NCI-H510A treated with DMSO at 0.1 percent for 48 hours (cell line): ENCODE measurements at regions not wholly inside any gene's neighbourhood (a gene's known extent, or its start where the extent isn't known, plus 50 kb on each side); places are given as distances from the start of the nearest gene placed in this dataset.

Experiments used
- DNase-seq: peaks from one replicate; lab custom pipeline; 2025; lab: John Stamatoyannopoulos, UW

DNA sequence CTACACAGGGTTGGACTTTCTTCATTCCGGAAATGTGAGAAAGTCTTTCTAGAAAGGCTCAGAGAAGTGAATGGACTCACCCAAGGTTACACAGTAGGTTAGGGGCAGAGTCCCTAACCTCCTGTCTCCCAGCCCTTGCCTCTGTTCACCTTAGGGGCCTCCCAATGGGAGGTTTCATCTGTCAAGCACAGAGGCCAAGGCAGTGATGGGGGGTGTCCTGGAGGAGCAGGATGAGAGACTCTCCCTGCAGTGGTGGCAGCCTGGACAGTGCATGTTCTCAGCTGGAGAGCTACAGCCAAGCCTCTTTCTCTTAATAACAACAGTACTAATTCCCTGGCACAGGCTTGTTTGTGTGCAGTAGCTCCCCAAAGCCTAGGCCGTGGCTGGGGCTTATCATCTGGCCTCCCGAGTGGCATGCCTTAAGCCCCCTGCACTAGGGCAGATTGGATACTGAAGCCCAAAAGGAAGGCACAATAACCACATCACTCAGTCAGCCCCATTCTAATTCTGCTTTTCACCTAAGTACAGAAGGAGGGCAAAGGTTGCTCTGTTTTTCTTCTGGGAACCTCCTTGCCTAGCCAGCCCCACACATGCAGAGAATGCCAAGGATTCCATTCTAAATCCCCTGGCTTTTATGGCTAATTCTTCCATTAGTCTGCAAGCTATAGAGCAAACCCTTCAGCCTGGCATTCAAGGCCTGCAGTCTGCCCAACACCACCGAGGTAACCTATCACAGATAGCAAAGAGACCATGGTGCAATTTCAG lies 50.2 kb upstream of the XPA start:
- no peak for DNase-seq

DNA sequence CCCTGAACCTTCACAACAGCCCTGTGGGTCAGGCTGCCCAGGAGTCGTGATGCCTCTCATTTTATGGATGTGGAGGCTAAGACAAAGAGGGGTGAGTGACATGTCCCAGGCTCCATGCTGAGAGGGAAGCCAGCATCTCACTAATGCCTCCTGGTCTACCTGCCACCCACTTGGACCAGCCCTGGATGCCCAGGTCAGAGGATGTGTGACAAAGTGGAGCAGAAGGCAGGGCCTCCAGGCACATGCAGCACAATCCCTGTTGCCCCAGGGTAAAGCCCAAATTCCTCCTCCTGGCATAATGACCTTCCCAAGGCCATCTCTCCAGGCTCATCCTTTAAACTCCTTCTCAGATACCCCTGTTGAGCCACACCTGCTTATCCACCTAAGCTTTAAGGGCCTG lies 51.4 kb upstream of the XPA start:
- DNase-seq: no peak

DNA sequence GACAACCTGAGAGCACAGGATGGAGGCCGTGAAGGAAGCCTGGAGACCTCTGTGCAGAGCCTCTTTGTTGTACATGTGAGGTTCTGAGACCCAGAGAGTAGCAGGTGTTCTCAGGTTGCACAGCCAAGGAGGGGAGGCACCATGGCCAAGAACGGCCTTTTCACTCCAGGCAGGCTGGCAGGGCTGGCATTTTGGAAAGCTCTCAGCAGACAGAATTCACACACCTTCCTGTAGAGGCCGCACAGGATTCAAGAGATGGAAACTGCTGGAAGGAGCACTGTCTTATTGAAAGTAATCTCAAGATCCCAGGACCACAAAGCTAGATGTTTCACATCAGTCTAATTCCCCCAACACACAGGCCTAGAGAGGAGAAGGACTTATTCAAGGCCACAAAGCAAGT lies 52.8 kb upstream of the XPA start:
- no peak for DNase-seq

DNA sequence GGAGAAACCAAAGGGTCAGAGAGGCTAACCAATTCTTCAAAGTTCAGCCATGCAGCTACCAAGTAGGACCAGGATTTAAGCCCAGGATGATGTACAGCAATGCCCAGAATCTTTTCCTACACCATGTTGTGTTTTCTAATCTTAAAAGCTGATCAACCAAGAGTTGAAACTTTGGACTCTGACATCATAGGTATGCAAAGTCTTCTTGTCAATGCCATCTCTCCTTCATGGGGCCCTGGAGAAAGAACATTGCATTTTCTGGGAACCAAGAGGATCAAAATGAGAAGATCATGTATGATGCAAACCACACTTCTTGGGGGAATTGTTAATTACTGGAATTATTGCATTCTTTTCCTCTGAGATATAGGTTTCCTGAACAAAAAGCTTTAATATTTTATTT lies 54.4 kb upstream of the XPA start:
- DNase-seq: no peak

DNA sequence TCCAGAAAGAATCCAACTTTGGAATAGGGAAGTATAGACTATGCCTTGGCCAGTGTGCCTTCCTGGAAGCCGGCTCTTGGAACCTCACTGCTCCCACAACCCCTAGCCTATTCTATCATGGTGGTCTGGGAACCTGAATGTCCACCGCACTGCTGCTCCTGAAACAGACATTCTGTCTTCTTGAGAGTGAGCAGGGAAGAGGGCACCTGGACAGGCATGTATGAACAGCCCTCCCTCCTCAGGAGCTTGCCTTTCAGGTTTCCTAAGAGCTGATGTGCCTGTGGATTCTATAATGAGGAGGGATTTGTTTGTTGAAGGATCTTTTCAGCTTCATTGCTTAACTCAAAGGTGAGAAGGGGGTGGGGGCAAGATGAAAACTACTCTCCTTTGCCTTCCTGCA lies 55.1 kb upstream of the XPA start:
- DNase-seq: no peak

DNA sequence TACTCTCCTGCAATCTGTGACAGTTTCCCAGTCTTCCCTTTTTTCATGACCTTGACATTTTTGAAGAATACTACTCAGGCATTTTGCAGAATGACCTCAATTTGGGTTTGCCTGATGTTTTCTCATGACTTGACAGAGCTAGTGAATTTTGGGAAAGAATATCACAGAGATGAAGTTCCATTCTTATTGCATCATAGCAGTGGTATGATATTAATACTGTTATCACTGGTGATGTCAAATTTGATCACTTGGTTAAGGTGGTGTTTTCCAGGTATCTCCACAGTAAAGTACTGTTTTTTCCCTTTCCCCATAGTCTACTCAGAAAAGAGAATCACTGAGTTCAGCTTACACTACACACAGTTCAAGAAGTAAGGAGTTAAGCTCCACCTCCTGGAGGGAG lies 56.2 kb upstream of the XPA start:
- DNase-seq: no peak

DNA sequence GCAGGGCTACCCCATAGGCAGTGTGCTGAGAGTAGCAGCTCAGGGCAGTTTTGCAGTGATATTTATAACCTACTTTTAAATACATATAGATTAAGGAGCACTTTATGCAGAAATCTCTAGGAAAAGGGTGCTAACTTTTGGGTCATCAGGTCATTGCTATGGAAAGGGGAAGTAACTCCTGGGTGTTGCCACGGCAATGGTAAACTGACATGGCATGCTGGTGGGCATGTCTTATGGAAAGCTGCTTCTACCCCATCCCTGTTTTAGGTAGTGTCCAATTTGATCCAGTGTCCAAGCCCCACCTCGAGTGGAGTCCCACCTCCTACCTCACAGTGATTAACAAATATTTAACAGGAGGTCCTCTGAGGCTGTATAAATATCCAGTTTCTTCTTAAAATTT lies 56.8 kb upstream of the XPA start:
- no peak for DNase-seq

DNA sequence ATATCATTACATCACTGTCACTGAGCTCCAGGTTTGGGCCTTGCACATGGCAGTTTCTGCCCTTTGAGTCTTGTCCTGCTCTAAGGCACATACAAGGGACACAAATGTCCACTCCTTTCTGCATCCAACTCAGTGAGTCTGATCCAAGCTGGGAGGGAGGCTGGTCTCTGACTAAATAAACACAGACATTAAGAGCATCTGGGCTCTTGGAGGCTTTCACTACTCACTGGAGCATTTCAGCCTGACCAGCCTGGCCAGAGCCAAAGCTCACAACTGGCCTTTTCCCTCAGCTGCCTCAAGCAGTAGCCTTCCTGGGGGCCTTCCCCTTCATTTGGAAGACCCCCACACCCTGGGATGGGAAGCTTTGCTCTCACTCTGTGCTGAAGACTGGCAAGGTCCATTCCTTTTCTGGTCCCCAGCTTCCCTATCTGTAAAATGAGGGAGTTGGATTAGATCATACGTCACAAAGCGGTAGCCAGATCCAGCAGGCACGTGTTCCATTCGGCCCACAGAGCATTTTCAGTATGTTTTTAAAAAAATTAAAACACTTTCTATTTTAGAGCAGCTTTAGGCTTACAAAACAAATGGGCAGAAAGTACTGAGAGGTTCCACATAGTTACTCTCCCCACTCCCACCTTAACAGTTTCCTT lies 58.6 kb upstream of the XPA start:
- DNase-seq: no peak

DNA sequence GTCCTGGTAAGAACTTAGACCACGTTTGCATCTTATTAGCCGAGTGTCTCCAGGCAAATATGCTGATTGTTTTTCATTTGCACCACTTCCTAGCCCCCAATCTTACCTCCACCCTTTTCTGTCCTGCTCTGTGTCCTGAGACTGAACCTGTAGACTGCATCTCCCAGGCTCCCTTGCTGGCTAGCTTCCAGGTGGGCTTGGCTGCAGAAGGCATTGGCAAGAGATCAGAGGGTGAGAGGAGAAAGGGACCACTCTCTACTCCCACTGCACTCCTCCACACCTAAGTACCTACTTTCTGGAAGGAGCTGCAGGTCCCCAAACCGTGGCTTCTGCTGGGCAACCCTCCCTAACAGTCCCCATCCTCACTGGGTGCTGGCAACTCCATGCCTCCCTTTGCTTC lies 59.9 kb upstream of the XPA start:
- DNase-seq: no peak

DNA sequence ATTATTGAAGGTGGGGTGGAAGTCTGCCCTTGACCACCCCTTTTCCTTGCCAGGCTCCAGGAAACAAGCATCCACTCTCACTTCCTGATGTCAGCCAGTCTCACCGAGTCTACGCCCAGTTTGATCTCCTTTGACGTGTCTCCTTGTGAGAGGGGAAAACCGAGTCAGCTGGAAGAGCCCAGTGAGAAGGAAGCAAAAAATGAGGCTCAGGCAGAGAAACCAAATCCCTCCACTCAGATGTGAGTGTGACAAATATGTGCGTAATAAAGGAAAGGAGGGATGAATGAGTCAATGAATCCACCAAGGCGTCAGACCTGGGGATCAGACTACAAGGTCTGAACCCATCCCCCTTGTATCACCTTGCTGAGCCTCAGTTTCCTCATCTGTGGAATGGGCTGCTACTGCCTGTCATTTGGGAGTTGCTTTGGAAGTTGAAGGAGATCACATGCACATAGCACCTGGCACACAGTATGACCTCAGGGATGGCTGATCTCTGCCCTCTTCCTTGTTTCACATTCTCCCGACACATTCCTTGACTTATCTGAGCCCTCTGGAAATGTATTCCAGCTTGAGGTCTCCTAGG lies 61.3 kb upstream of the XPA start:
- DNase-seq: no peak

DNA sequence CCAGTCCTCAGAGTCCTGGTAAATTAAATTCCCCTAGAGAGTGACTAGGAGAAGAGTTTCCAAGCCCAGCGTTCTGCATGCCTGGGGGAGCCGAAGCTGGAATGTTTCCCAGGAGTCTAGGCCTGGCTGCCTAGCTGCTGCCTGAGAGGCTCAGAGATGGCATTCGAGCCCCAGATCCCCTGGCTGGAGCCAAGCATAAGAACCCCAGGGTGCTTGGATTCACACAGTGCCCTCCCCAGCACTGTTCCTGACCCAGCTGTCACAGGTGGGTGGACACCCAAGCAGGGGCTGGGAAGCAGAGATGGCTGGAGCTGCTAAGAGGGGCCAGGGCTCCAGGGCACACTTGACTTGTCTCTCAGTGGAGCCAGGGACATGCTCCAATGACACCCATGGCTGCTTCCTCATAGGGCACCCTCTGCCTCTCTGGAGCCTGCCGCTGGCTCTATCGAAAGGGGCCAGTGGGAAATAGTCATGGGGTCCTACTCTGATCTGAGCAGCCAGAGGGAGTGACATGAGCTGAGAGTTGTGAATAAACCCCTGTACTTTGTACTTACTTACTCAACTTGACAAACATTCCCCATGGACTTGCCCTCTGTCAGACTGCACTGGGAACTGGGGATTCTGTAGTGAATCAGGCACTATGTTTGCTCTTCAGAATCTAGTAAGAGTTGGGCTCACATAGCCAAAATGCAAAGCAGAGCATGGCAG lies 62.6 kb upstream of the XPA start:
- DNase-seq: no peak

DNA sequence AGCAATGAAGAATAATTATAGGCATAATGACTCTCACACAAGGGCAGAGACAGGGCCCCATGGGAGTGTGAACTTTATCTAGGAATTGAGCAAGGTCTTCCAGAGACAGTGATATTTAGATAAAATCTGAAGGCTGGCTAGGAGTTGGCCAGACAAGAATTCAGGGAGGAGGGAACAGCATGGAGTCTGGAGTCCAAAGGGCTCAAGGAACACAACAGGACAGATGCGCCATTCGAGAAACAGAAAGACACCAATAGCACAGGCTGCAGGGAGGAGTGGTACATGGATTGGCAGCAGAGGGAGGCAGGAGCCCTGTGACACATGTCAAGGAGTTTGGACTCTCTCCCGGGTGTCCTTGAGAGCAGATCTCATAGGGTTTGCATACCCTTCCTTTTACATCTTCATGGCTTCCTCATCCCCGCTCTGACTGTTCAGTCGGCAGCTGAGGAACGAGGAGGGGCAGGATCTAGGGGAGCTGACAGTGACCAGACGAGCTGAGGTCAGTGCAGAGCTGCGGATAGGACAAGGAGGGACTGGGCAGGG lies 64.0 kb upstream of the XPA start:
- DNase-seq: no peak

DNA sequence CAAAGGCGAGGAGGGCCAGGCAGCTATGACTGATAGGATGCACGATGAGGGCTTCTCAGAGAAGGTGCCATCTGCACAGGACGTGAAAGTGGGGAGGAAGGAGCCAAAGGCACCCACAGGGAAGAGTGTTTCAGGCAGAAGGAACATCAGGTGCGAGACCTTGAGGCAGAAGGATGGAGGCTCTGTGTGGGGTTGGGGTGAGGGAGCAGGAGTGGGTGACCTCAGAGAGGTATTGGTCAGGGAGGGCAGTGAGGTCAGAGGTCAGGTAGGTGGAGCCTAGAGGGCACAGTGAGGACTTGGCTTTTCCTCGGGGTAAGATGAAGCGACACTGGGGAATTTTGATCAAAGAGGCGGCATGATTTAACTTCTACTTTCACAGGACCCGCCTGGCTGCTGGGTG lies 64.7 kb upstream of the XPA start:
- DNase-seq: no peak

DNA sequence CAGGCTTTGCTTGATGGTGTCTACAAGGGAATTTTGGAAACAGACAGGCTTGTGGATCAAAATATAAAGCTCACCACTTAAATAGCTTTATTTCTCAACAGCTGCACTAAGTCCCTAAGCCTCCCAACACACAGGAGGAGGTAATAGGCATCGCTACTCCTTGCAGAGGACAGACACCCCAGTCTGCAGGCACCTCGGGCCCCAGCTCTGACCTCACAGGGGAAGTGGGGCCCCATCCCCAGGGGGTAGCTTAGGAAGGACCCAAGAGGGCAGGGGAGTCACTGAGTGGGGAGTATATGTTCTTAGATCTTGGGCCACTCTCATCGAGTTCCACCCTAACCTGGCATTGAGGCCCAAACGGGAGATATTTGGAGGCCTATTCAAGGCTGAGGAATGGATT lies 66.7 kb upstream of the XPA start:
- no peak for DNase-seq

DNA sequence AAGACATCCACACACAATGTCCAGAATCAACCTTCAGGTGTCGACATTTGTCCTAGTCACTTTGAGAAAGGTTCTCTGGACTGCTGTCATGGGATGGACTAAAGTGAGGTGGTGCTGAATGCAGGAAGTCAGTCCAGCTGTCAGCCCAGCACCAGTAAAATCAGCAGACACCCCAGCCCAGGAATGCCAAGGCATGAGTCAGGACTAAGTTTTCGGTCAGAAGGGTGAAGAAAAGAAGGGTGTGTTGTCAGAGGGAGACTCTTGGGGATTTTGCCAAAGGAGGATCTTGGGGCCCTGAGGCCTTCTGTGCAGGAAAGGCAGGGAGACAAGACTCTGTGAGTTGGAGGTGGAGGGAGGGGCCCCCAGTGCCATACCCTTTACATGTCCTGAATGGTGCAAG lies 69.0 kb upstream of the XPA start:
- DNase-seq: no peak

DNA sequence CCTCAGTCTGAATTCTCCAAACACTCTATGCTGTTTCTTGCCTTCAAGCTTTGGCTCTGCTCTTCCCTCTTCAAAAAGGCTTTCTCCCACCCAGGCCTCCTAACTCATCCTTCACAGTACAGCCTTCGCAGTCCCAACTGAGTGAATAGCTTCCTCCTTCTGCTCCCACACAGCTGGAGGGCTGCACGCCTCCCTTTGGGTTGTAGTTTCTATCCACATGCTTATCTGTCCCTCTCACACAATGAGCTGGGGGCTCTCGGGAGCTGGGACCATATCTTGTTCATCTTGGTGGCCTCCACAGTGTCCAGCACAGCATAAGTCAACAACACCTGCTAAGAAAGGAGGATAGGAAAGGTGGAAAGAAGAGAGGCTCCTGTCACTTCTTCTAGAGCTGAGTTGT lies 69.5 kb upstream of the XPA start:
- DNase-seq: no peak

DNA sequence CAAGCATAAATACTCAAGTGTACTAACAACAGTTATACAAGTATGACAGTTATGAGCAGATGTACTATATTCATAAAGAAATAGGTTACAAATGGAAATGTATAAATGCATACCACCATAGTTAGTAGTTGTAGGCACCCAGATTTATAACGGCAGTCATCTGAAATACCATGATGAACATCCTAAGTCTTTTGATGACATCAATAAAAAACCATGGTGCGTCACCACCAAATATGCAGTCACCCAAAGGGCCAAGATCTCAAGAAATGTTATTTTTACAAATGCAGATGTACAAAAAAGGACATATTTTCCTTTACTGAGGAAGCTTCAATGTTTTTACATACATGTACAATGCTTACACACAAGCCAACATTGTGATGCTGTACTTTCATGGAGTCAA lies 70.8 kb upstream of the XPA start:
- no peak for DNase-seq

DNA sequence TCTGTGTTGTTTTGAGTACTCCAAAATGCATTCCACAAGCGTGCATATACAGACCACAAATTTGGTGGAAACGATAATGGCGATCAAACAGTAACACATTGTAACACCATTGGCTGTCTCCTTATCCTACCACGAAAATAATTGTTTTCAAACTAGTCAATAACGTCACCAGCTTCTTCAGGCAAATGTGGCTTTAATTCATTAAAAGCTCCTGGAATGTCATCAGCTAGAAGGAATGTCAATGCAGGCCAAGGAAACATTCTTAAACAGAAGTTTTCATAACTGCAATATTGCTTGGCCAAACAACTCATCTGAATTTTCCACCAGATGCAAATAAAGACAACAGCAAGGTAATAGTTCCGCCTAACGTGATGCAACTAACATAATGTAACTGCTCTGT lies 71.6 kb upstream of the XPA start:
- no peak for DNase-seq

DNA sequence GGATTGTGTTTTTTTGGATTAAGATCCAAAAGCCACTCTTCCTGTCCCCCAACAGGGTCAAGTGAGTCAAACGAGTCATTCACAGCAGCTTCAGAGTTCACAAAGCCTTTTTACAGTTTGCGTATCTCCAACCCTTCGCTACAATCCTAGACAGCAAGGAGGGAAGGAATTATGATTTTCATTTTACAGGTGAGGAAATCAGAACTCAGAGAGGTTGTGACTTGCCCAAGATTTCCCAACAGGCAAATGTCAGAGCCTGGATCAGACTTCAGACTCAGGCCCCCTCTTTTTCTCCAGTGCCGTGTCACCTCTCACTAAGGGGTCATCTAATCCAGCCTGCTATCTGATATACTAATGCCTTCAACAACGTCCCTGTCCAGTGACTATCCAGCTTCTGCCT lies 72.1 kb upstream of the XPA start:
- no peak for DNase-seq

DNA sequence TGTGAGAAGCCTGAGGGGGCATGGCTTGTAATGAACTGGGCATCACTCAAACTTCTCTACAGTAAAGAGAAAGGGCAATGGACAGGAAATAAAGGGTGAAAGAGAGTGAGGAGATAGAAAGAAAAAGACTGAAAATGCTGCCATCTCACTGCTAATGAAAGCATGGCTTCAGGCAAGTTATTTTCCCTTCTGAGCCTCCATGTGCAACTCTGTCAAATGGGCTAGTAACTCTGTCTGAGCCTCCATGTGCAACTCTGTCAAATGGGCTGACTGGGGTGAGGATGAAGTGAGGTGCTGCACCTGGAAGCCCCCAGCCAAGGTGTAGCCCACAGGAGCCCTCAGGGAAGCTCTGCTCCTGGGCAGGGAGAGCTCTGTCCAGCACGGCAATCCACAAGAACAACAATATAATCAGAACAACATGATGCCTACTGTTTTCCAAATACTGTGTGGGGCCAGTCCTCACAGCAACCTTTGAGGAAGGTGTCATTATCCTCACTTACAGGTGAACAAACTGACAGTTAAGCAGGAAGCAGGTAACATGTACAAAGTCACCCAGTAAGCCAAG lies 73.8 kb upstream of the XPA start:
- DNase-seq: no peak

DNA sequence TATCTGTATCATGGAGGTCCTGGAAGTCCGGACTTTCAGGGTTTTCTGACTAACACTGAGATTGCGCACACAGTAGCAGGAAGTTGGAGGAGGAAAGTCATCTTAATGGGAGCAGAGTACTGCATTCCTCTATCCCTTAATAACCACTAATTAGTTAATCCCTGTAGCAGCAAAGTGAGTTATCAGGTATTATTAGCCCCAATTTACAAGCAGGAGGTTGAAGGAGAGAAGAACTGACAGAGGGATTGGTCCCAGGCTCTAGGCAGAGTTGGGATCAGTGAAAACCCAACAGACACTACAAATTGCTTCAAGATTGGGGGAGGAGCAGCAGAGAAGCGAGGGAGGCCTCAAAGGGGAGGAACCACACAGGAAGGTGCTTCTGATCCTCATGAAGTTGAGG lies 74.5 kb upstream of the XPA start:
- DNase-seq: no peak

DNA sequence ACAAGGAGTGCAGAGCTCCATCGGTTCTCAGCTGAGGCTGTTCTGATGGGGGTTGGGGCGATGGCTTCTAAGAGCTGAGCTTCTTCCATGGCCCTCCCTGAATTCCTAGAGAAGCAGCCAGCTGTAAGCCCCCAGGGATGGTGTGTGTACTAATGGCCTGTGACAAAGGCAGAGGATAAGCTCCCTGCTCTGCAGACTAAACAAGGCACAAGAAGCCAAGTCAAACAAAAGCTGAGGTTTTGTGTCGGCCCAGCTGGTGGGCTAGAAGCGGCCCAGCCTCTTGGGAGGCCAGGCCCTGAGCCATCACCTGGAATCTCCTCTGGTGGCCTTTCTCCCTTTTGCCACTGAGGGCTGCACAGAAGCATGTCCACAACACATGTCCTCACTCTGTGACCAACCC lies 75.0 kb upstream of the XPA start:
- no peak for DNase-seq

DNA sequence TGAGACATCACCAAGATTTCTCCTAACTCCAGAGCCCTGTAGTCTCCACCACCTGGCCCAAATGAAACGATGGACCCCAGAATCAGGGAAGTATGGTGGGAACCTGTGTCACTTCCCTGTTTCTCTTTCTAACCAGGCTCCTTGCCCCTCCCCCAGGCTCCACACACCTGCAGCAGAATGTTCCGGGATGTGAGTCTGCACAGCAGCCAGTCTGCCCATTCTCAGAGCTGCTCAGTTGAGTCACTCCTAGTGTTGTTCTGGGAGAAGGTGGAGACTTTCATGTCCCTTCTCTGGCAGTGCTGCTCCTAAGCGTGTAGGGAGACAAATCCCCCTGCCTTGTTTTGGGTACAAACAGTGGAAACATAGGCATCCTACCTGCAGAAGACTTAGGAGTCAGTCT lies 76.0 kb upstream of the XPA start:
- DNase-seq: no peak
